ENCODE measurements at regions not wholly inside any gene's neighbourhood (a gene's known extent, or its start where the extent isn't known, plus 50 kb on each side); places are given as distances from the start of the nearest gene placed in this dataset.
A peak's percentile ranks its signal among the peaks of the same experiment; 100 is the strongest.
"Not testable (repeated sequence)": the region's sequence is repeated elsewhere in the genome, so short reads cannot be mapped to it uniquely, and the experiment has no call there.

DNA sequence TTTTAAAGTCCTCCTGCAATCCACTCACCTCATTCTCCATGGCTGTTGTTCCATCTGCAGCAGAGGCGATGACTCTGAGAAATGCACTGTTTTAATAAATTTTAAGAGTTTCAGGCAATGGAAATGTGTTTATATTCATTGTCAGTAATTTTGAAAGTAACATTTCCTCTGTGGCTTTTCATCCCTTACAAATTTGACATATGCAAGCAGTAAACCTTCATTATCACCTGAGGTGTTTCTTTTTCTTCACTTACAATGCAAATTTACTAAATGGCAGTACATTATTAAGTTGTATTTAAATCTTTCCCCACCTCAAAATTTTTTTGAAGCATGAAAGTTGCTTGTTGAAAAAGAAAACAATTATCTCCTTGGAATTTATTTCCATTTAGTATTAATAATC lies 136.9 kb downstream of the DIRAS2 start:
- peaks cover 5% of the 10 kb centered on the region; the same call in 2 of the 3 replicates for H3K9me3 ChIP-seq (replicated peaks; ENCODE audit: control insufficient read depth, insufficient read depth, low read length)
- no peaks in the 10 kb centered on the region for H3K79me2 ChIP-seq (ENCODE audit: control insufficient read depth, insufficient read depth, low read length)
- no peak for ATAC-seq
- TF ChIP-seq RUNX3 (IDR thresholded peaks at IDR 0.05; ENCODE audit: low read length) (peak; percentile 37; the same call in 1 of the 2 replicates), MTA2 (IDR thresholded peaks at IDR 0.05; ENCODE audit: low read depth) (peak; percentile 52; the same call in 1 of the 2 replicates), SMAD5 (IDR thresholded peaks at IDR 0.05; ENCODE audit: low read depth) (no peak), SIX5 (IDR thresholded peaks at IDR 0.05; ENCODE audit: low read depth, low read length, severe bottlenecking) (no peak), ZNF207 (IDR thresholded peaks at IDR 0.05; ENCODE audit: borderline replicate concordance) (no peak)
- TF ChIP-seq, protein P1, sequence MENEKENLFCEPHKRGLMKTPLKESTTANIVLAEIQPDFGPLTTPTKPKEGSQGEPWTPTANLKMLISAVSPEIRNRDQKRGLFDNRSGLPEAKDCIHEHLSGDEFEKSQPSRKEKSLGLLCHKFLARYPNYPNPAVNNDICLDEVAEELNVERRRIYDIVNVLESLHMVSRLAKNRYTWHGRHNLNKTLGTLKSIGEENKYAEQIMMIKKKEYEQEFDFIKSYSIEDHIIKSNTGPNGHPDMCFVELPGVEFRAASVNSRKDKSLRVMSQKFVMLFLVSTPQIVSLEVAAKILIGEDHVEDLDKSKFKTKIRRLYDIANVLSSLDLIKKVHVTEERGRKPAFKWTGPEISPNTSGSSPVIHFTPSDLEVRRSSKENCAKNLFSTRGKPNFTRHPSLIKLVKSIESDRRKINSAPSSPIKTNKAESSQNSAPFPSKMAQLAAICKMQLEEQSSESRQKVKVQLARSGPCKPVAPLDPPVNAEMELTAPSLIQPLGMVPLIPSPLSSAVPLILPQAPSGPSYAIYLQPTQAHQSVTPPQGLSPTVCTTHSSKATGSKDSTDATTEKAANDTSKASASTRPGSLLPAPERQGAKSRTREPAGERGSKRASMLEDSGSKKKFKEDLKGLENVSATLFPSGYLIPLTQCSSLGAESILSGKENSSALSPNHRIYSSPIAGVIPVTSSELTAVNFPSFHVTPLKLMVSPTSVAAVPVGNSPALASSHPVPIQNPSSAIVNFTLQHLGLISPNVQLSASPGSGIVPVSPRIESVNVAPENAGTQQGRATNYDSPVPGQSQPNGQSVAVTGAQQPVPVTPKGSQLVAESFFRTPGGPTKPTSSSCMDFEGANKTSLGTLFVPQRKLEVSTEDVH (IDR thresholded peaks at IDR 0.05; ENCODE audit: low read depth, partially characterized antibody), result no peak
- H3K36me3 ChIP-seq (ENCODE audit: control insufficient read depth in 2 of 2, insufficient read depth in 2 of 2, low read length in 1 of 2), result no peaks in the 10 kb centered on the region
- no TSS peak for BruUV-seq (replicated peaks)
- in situ Hi-C loops (cut with MboI) (no loop called here), intact Hi-C loops (cut with micrococcal nuclease; ENCODE audit: unreplicated experiment) (no loop called here)
- 42% methylated on average over 1 of the region's 1 CpG for WGBS (ENCODE audit: insufficient coverage, insufficient replicate concordance, low lambda C conversion rate, missing lambda C conversion rate)
- RAD21 ChIA-PET (ENCODE audit: unreplicated experiment), result no interaction called here
- no peak overlapping the region for H2AFZ ChIP-seq (ENCODE audit: control insufficient read depth, low read depth, low read length)
- CTCF ChIA-PET, result no interaction called here
- no peaks in the 10 kb centered on the region for H3K4me1 ChIP-seq (ENCODE audit: control insufficient read depth, insufficient read depth, low read length)
- H3K4me3 ChIP-seq, result no peak overlapping the region
- no peak overlapping the region for H3K27ac ChIP-seq (ENCODE audit: control insufficient read depth, insufficient read depth)
- DNase-seq (ENCODE audit: low read depth, low spot score), result no peak
- H3K9ac ChIP-seq (ENCODE audit: control insufficient read depth, insufficient read depth, low read length), result no peak overlapping the region
- FAIRE-seq, result no peak
- no peak overlapping the region for H3K4me2 ChIP-seq (ENCODE audit: control insufficient read depth, insufficient read depth)
- H4K20me1 ChIP-seq (ENCODE audit: control insufficient read depth, insufficient read depth), result no peaks in the 10 kb centered on the region
- POLR2A ChIA-PET, result no interaction called here
- SMC1A ChIA-PET (ENCODE audit: uncharacterized antibody, unreplicated experiment), result interaction anchor here (0.9 kb wide), 1 partner anchor 11 kb away, joined by 3 read pairs; no protein-coding TSS in a partner anchor
- H3K27me3 ChIP-seq (replicated peaks in 1 of 2; ENCODE audit: control insufficient read depth in 2 of 2, insufficient read depth in 2 of 2, low read length in 1 of 2), result no peaks in the 10 kb centered on the region

DNA sequence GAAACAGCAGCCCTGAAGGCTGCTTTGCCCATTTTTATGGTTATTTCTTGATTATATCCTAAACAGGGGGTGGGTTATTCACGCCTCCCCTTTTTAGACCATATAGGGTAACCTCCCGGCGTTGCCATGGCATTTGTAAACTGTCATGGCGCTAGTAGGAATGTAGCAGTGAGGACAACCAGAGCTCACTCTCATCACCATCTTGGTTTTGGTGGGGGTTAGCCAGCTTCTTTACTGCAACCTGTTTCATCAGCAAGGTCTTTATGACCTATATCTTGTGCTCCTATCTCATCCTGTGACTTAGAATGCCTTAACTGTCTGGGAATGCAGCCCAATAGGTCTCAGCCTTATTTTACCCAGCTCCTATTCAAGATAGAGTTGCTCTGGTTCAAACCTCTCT lies 136.2 kb downstream of the DIRAS2 start:
- ATAC-seq; FAIRE-seq; H3K9me3 ChIP-seq (replicated peaks; ENCODE audit: control insufficient read depth, insufficient read depth, low read length); RAD21 ChIA-PET (ENCODE audit: unreplicated experiment); intact Hi-C loops (cut with micrococcal nuclease; ENCODE audit: unreplicated experiment); CTCF ChIA-PET; in situ Hi-C loops (cut with MboI); H2AFZ ChIP-seq (ENCODE audit: control insufficient read depth, low read depth, low read length); H4K20me1 ChIP-seq (ENCODE audit: control insufficient read depth, insufficient read depth); SMC1A ChIA-PET (ENCODE audit: uncharacterized antibody, unreplicated experiment); H3K36me3 ChIP-seq (ENCODE audit: control insufficient read depth in 2 of 2, insufficient read depth in 2 of 2, low read length in 1 of 2); H3K27me3 ChIP-seq (replicated peaks in 1 of 2; ENCODE audit: control insufficient read depth in 2 of 2, insufficient read depth in 2 of 2, low read length in 1 of 2); H3K9ac ChIP-seq (ENCODE audit: control insufficient read depth, insufficient read depth, low read length); H3K4me3 ChIP-seq; H3K79me2 ChIP-seq (ENCODE audit: control insufficient read depth, insufficient read depth, low read length); H3K4me2 ChIP-seq (ENCODE audit: control insufficient read depth, insufficient read depth); POLR2A ChIA-PET; H3K27ac ChIP-seq (ENCODE audit: control insufficient read depth, insufficient read depth); BruUV-seq (replicated peaks); H3K4me1 ChIP-seq (ENCODE audit: control insufficient read depth, insufficient read depth, low read length); DNase-seq (ENCODE audit: low read depth, low spot score): not testable (repeated sequence)
- 23% methylated on average over 4 of the region's 4 CpGs for WGBS (ENCODE audit: insufficient coverage, insufficient replicate concordance, low lambda C conversion rate, missing lambda C conversion rate)
